Stomach (tissue), 4 donors: ENCODE measurements at regions not wholly inside any gene's neighbourhood (a gene's known extent, or its start where the extent isn't known, plus 50 kb on each side); places are given as distances from the start of the nearest gene placed in this dataset.

ENCODE experiments used
- CTCF ChIP-seq, 7 experiments: fragments of 450-650 bp in 4 of 7; fragments of 200-600 bp in 3 of 7; sonication (generic) in 3 of 7; IDR thresholded peaks; one replicate each; pipeline ENCODE4 v1.5.1; 2016 to 2019; ENCODE audit warnings: antibody characterized with exemption in 7 of 7, control low read depth in 2 of 7, mild to moderate bottlenecking in 1 of 7
- EP300 ChIP-seq: sonication (generic); formaldehyde crosslinking; IDR thresholded peaks from one replicate; pipeline ENCODE4 v1.6.1; 2017; ENCODE audit warnings: antibody characterized with exemption
- POLR2A ChIP-seq, 4 donors: fragments of 450-650 bp; IDR thresholded peaks; one replicate each; pipeline ENCODE4 v1.6.1; 2016; ENCODE audit warnings: antibody characterized with exemption in 4 of 4, control low read depth in 2 of 4, mild to moderate bottlenecking in 1 of 4, moderate library complexity in 1 of 4
- POLR2AphosphoS5 ChIP-seq, 3 donors: sonication (generic); formaldehyde crosslinking; IDR thresholded peaks; one replicate each; pipeline ENCODE4 v1.6.1; 2016; ENCODE audit warnings: antibody characterized with exemption in 3 of 3

GRCh38 chr6:130671577-130671976 lies 155.6 kb upstream of the SMLR1 start:
- TF ChIP-seq CTCF (IDR thresholded peaks at IDR 0.05) (no peak), POLR2A (IDR thresholded peaks at IDR 0.05) (no peak), POLR2AphosphoS5 (IDR thresholded peaks at IDR 0.05) (no peak), EP300 (no peak)
